T1000 (cell line): ENCODE measurements at regions not wholly inside any gene's neighbourhood (a gene's known extent, or its start where the extent isn't known, plus 50 kb on each side); places are given as distances from the start of the nearest gene placed in this dataset.

ENCODE experiments used
- DNase-seq: peaks from one replicate; lab custom pipeline; 2025; ENCODE audit warnings: mixed read lengths; lab: John Stamatoyannopoulos, UW

DNA sequence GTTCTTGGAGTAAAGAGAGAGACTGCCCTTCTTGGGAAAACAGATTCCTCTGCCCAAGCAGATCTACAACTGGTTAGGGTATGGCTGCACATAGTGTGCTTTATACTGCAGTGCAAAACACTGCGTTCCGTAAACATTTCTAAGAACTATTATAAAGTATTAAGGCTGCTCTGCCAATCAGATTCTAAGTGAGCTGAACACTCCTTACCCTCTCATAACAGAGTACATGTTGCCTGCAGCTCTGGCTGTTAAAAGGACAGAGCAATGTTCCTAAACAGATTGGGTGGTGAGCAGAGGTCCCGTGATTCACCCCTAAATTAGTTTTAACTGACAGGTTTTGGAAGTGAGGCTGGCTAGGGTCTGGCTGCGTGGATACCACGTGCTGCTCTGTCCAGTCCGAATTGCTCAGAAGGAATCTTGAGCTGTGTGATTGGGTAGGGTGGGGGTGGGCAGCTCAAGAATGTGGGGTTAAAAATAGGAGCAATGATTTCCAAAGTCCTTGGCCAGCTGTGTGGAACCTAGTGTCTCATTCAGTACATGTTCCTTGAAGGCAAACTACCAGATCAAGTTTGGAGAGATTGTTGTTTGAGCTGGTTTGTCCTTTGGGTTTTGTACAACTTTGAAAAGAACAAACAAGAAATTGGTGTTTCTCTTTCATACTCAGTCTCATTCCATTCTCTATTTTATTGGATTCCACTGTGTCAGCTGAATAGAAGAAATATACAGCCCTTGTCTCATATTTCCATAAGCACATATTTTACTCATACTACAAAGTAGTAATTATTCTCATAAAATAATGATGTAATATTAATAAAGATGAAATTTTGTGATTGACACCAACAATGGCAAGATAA, 497.6 kb upstream of the CD180 start:
- no peak for DNase-seq

DNA sequence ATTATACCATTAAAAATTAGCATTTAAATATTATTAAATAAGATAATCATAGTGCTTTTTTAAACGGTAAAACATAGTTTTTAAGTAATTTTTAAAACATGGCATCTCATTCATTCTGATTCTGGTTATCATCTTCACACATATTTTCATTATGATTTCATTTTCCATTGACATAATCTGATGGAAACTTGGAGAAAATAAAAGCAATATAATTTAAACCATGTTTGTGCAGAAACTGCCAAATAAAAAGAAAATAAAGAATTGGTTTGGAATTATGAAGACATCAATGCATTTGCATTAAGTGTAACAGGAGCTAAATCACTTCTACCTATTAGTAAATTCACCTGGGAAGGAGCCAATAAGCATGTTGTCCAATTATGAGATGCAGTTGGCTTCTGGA, 490.1 kb upstream of the CD180 start:
- no peak for DNase-seq

DNA sequence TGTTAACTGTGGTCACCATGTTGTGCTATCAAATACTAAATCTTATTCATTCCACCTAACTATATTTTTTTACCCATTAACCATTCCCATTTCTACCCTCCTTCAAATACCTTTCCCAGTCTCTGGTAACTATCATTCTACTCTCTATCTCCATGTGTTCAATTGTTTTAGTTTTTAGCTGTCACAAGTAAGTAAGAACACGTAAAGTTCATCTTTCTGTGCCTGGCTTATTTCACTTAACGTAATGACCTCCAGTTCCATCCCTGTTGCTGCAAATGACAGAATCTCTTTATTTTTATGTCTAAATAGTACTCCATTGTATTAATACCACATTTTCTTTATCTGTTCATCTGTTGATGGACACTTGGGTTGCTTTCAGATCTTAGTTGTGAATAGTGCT, 485.1 kb upstream of the CD180 start:
- no peak for DNase-seq

DNA sequence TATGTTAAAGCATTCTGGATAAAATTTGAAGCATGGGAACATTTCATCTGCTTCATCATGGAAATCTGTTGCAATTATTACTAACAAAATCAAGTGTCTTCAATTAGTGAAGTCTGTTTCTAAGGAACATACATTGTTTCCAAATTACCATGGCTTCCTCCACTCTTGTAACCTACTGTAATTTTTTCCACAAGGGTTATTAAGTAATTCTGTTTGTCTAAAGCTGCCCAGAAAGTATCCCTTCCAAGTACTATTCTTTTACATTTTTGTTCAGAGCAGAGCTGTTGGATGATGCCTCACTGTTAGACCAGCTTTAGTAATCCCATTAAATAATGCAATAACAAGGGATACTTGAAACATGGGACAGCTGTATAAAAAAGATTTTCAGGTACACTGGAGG, 483.5 kb upstream of the CD180 start:
- no peak for DNase-seq

DNA sequence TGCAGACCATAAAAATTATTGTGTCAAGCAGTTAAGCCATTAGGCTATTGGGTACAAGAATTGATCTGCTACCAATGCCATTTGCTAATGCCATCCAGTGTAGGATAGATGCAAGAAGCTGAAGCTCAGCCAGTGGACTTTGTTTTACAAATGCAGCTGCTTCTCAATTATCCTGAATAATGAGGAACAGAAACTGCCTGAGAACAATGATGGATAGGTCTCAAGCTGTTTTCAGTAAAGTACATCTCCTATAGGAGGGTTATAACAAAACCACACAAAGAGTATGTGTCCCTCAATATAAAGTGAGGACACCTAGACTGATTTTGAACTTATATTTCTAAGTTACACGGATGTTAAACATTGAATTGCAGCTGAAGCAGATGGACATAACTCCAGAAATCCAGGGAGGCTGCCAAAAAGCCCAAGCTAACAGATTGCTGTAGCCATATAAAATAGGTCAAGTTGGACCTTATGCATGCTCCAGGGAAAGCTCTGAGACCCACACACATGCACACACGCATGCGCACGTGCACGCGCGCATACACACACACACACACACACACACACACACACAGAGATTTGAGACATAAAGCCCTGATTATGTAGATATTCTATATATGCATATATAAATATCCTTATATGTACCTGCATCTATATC, 482.7 kb upstream of the CD180 start:
- no peak for DNase-seq

DNA sequence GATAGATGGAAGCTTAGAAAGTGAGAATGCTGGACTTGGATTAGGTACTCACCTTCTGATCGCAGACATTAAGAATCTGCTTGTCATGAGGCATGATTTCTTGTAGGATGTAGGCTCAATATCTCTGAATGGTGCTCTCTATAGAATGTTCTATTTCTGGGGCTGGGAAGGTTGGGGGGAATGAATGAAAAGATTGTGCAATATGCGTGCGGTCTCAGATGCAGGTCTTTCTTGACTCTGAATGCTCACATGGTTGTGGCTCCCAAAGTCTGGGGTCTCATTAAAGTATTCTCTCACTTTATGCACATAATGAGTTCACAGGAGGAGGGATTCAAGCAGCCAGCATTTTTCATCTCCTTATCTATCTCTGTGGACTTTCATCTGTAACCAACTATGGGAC, 482.0 kb upstream of the CD180 start:
- DNase-seq = no peak

DNA sequence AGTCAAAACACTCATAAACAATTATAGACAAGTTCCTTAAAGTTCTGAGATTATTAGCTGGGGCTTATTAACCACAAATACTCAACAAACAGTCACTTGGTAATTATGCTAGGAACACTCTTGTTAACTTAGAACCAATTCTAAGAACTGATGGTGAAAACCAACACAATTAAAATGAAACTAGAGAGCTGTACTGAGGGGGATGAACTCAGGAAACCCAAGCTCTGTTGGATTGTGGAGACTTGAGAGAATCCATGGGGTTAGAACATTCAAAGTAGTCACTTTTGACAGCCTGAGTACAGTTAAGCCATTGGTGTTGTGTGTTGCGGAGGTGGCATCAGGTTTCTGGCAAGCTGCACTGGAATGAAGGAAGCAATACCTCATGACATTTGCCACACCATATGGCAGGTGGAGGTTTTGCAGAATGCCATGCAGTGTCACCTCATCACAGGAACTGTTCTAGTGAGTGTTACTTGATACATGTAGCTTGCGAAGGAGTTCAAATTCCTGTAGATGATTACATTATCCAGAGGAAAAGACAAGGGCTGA, 480.9 kb upstream of the CD180 start:
- DNase-seq = no peak

DNA sequence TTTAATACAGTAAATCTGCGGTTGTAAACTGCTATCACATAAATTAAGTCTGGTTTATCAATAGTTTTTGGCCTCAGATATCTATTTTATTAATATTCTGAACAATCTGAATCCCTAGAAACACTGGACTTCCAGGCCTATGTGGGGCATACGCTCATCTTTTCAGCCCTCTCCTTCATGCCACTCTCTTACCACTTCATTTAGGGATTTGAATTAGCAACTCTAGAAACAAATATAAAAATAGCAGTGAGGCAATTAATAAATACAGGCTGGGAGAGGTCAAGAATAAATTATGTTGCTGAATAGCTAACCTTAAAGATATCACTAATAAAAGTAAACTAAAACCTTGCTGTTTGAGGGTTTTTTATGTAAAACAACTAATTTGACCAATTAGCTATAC, 480.3 kb upstream of the CD180 start:
- no peak for DNase-seq

DNA sequence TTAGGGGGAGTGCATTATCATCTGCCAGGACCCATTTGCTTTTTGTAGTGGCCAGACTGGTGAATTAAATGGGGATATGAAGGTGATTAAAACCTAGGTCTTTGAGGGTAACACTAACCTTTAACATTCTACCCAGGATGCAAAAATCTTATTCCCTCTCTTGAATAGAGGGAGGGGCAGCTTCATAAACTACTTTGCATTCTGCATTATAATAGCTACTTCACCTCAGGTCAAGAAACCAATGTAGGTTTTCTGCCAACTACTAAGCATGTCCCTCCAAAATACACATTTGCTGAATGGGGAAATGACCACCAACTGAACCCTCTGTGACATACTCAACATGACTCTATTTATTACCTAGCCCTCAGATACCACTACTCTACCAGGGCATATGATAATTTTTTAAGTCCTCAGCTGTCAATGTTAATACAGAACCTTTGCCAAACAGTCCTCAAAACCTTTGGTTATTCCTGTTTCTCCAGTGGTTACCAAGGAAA, 477.6 kb upstream of the CD180 start:
- DNase-seq = no peak

DNA sequence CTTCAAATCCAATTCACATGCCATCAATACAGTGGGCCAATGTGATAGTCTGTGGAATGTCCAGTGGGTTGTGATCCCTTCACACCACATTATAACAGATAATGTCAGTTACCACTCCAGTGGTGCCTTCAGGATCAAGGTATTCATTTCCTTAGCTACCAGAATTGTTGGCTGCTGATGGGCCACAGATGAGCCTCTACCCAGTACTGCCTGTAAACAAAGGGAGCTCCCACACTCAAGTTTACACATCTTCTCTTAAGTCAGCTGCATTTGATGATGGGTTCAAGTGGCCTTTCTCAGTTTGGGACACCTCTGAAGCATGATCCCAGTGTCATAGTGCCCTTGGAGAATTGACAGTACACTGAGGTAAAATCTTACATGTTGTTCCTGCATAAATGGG, 477.0 kb upstream of the CD180 start:
- no peak for DNase-seq

DNA sequence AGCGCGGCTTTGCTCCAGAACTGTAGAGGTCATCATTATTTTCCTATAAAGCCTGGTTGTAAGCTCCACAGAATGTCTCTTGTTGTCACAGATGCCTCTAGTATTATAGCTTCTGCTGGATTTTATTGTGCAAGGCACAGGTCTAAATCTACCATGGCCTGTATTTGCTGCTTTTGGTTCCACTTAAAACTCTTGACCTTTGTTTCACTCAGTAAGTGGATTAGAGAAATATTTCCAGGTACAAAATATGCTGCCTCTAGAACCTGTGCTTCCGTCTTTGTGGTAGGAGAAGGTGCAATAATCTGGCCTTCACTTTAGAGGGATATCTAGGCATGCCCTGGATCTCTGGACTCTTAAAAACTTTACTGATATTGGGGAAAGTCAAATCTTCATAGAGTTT, 476.6 kb upstream of the CD180 start:
- no peak for DNase-seq

DNA sequence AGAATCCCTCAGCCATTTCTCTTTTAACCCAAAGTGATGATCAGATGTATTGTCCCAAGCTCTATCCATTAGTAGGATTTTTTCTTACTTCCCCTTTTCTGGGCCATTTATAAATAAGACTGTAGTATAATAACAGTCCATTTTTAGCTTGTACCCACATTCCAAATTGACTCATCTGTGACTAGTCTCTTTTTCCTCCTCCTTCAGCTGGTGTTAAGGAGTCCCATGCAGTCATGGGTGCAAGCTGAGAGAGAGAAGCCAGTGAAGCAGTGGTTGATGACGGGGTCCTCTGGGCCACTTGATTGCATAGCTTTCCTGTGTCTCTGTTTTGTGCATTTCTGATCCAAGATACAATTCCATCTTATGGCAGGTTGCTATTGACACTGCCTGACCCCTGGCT, 476.0 kb upstream of the CD180 start:
- DNase-seq = no peak

DNA sequence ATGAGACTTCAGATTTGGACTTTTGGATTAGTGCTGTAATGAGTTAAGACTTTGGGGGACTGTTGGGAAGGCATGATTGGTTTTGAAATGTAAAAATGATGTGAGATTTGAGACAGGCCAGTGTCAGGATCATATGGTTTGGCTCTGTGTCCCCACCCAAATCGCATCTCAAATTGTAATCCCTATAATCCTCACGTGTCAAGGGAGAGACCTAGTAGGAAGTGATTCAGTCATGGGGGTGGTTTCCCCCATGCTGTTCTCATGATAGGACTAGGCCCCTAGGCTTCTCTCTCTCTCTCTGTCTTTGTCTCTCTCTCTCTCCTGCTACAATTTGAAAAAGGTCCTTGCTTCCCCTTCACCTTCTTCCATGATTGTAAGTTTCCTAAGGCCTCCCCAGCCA, 473.3 kb upstream of the CD180 start:
- DNase-seq = no peak

DNA sequence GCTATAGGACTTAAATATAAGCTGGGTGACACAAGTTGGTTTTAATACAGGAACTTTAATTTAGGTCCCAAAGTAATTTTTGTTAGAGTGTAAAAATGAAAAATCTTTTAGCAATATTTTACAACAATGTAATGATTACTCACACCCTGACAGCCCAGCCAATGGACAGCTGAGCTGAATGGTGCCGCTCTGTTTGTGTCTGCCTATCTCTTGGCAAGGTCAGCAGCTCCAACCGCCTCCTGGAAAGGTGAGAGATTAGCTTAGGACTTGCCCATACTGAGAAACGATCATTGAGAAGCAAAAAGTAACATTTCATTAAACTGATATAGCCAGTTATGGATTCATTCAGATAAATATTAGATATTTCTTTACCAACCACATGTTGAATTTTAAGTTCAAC, 463.6 kb upstream of the CD180 start:
- DNase-seq = no peak

DNA sequence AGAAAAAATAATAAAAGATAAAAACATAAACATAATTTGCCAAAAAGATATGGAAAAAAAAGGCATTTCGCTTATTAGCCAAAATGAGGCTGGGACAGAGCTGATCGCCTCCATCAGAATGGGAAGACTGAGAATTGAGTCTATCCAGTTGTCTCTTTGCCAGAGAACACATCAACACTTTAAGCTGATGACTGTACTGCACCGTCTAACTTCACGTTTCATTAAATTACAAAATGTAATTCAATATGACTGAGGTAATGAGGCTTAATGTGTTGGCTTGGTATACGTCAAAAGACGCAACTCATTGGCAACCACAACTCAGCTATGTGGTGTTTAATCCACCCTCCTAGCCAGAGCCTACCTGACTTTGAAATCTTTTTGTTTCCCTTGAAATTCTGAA, 462.7 kb upstream of the CD180 start:
- DNase-seq = no peak

DNA sequence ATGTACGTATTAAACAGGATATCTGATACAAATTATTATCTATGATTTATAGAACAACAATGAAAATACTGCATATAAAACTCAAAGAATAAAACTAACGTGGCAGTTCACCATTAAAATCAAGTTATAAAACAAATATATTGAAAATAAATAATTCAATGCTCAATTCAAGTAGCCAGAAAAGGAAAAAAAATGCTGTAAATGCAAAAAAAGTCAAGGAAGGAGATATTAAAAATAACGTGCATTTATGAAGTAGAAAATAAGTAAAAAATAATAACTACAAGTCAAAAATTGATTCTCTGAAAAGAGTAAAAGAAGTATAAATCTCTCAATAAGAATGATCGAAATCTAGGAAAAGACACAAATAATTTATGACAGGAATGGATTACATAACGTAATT, 460.5 kb upstream of the CD180 start:
- no peak for DNase-seq

DNA sequence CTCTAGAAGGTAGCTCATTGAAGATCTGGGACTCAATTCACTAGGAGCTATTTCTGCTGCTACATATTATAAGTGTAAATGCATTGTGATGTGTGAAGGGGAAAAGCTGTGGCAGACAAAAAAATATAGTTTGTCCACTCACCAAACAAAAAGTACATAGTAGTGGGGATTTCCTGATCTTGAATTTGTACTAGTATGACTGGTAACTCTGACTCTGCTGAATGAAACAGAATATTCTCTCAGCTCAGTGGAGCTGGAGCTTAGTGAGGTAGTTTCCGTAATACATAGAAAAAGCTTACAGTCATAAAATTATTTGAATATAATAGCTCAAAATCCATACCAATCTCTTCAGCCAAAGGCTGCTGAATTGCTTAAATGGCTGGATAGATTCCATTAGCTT, 455.6 kb upstream of the CD180 start:
- DNase-seq = no peak

DNA sequence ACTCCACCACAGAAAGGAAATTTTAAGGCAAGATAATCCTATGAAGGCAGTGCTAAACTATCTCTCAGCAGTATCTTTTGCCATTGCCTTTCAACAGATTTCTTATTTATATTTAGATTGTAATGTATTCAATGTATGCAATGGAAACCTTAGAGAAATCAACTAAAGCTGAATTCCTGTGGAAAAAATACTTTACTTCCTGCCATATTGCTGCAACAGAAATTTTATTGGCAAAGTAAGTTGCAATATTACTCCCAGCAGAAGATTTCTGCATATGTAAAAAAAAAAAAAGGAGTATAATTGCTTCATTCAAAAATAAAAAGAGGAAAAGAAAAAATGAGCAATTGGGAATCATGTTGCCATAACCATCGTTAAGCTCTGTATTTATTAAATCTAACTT, 454.6 kb upstream of the CD180 start:
- no peak for DNase-seq

DNA sequence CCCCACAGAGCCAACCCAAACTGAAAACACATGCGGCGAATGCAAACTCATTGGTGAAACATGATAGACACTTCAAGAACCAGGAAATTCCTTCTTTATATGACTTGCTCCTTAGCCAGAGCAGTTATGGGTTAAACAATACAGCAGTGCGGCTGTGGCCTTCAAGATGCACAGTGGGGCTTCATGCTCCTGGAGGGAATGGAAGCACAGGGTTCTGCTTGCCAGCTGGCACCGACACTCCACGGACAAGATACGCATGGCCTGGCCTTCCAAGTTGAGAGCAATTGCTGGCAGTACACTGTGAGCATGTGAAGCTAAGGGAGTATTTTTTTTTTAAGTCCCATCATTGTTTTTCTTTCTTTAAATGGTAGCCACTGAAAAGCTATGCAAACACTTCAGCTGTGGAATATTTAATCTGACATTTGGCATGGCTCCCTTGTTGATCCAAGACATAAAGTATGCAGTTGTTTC, 451.6 kb upstream of the CD180 start:
- DNase-seq = no peak

DNA sequence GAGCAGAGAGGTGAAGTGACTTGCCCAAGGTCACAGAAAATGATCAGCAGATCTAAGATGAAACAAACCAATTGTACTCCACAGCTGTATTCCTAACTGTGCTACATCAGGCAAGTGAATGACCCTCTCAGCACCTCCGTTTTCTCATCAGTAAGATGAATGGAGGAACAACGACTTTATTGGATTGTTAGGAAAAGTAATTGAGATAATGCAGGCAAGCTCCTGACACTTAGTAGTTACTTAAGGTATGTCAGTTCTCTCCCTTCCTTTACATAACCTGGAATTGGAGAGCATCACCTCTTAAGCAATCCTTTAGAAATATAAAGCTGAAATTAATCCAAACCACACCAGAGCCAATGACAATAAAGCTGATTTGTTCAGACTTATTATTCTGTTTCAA, 451.2 kb upstream of the CD180 start:
- DNase-seq = no peak

DNA sequence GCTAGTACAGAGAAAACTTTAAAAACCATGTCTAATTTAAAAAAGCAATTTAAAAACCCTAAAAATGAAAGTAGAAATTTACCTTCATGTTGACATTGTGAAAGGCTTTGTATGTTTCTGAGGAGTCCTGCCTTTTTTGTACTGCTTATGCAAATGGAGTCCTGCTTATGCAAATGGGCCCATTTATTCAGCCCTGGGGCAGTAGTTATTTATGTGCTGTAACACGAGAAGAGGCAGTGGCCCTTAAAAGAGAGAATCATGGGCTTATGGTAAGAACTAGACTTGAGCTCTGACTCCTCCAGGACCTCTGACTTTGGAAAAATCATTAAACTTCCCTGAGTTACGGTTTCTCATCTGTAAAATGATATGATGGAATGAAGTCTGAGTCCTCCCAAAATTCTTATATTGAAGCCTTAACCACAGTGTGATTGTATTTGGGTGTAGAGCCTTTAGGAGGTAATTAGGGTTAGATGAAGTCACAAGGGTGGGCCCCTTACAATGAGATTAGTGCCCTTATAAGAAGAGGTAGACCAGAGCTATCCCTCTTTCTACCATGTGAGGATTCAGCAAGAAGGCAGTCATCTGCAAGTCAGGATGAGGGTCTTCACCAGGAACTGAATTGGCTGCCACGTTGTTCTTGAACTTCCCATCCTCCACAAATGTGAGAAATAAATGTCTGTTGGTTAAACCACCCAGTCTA, 447.8 kb upstream of the CD180 start:
- no peak for DNase-seq

DNA sequence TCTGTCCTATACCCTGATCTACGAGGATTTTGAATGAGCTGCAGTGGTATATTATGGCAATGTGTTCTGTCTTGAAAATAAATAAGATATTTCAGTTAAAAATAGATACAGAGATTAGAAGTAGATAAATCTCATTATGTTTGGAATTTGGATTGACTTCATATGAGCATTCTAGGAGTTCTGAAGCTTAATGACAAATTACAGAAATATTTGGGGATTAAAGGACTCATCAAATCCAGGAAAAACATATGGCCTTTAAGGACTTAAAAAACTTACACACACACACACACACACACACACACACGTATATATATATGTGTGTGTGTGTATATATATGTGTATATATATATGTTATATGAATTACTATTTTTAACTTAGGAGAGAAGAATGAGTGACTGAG, 446.9 kb upstream of the CD180 start:
- no peak for DNase-seq

DNA sequence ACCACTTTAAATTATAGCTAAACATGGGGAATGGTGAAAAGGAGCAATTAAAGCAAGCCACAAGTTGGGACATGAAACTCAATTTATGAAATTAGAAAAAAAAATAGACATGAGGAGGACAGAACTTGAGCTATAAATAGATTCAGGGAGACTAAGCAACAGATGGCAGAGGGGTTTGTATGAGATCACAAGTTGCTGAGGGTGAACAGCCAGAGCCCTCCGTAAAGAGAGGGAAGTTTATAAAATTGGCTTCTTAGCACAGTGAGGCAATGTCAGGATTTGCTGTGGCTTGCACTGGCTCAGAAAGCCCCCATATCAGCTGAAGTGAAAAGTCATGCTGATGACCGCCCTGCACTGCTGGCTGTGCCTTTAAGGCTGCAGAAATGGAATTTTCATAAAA, 443.4 kb upstream of the CD180 start:
- no peak for DNase-seq
